Uterus (tissue), 2 donors: ENCODE measurements at regions not wholly inside any gene's neighbourhood (a gene's known extent, or its start where the extent isn't known, plus 50 kb on each side); places are given as distances from the start of the nearest gene placed in this dataset.

ENCODE experiments used
- POLR2A ChIP-seq, 2 donors: fragments of 450-650 bp; IDR thresholded peaks; one replicate each; pipeline ENCODE4 v1.6.1; 2016; ENCODE audit warnings: antibody characterized with exemption in 2 of 2, mild to moderate bottlenecking in 1 of 2, moderate library complexity in 1 of 2
- TF ChIP-seq, protein P1 (sequence below), 4 experiments: fragments of 200-600 bp in 2 of 4; fragments of 450-650 bp in 2 of 4; sonication (generic) in 2 of 4; IDR thresholded peaks; one replicate each; pipeline ENCODE4 v1.5.1; 2016 to 2019; ENCODE audit warnings: antibody characterized with exemption in 4 of 4, mild to moderate bottlenecking in 2 of 4, moderate library complexity in 1 of 4

DNA sequence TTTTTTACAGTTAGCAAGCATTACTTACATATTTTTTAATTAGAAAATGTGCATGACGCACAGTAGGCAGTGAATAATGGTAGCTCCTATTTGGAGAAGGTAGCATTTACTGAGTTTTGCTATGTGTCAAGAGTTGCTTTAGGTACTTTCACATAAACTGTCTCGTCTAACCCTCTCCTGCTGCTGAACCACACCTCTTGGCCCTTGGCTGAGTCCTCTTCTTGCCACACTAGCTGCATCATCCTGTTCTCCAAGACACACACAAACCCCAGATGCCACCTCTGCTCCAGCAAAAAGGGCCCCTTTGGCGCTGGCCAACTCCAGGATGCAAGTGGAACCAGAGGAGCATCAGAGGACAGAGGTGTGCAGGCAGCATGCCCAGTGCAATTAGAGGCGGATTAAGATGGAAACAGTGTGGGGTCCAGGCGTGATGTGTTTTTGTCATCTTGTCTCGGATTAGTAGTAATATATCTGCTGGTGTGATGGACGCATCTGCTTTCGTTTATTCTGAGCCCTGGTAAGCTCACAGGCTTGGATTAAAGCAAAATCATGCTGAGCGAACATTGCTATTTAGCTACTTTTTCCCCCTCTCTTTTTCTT, 367.0 kb upstream of the CADM1 start:
- TF ChIP-seq, protein P1, sequence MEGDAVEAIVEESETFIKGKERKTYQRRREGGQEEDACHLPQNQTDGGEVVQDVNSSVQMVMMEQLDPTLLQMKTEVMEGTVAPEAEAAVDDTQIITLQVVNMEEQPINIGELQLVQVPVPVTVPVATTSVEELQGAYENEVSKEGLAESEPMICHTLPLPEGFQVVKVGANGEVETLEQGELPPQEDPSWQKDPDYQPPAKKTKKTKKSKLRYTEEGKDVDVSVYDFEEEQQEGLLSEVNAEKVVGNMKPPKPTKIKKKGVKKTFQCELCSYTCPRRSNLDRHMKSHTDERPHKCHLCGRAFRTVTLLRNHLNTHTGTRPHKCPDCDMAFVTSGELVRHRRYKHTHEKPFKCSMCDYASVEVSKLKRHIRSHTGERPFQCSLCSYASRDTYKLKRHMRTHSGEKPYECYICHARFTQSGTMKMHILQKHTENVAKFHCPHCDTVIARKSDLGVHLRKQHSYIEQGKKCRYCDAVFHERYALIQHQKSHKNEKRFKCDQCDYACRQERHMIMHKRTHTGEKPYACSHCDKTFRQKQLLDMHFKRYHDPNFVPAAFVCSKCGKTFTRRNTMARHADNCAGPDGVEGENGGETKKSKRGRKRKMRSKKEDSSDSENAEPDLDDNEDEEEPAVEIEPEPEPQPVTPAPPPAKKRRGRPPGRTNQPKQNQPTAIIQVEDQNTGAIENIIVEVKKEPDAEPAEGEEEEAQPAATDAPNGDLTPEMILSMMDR (IDR thresholded peaks at IDR 0.05), result no peak
- TF ChIP-seq POLR2A (IDR thresholded peaks at IDR 0.05), result no peak
